Coronary artery (tissue), 2 donors: ENCODE measurements at regions not wholly inside any gene's neighbourhood (a gene's known extent, or its start where the extent isn't known, plus 50 kb on each side); places are given as distances from the start of the nearest gene placed in this dataset.

Experiments
- DNase-seq: peaks from one replicate; pipeline ENCODE4 v3.0.0-alpha.2; 2017; ENCODE audit warnings: low spot score
- H3K27ac ChIP-seq, 2 donors: fragments of 200-600 bp; sonication (generic); one replicate each; pipeline ENCODE4 v1.5.1; 2016 to 2019
- H3K4me3 ChIP-seq: fragments of 200-600 bp; sonication (generic); 2 replicates; pipeline ENCODE4 v1.5.1; 2016; ENCODE audit warnings: mild to moderate bottlenecking, moderate library complexity
- CTCF ChIP-seq: fragments of 200-600 bp; sonication (generic); IDR thresholded peaks from one replicate; pipeline ENCODE4 v1.5.1; 2019; ENCODE audit warnings: antibody characterized with exemption

DNA sequence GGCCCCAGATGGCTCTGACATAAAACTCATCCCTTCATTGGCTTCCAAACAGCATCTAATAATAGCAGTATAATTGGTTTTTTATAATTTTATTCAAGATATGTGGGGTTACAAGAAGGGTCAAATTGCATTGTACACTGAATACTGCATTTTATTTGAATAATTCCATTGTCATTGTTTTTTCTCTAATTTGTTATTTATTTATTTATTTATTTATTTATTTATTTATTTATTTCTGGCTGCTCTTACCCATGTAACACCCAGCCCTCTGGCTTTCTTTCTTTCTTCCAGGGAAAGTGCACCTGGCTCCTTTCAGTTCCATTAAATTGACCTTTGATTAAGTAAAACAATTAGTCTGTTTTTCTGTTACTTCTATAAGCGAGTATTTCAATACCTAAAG is 210.1 kb downstream of the CDH9 start:
- TF ChIP-seq CTCF = no peak

DNA sequence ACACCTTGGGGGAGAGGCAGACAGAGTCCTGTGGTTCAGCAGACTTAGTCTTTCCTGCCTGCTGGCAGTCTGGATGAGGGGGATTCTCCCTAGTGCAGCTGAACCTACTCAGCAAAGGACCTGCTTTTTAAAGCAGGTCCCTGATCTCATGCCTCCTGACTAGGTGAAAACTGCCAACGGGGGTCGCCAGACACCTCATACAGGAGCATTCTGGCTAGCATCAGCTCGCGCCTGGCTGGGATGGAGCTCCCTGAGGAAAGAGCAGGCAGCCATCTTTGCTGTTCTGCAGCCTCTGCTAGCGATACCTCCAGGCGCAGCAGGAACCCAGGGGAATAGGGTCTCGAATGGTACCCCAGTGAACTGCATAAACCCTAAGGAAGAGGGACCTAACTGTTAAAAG is 225.2 kb downstream of the CDH9 start:
- TF ChIP-seq CTCF = no peak
- no peak for DNase-seq
- H3K4me3 ChIP-seq = no peak overlapping the region
- H3K27ac ChIP-seq = no peak overlapping the region

More for the DNA sequence above, 210.1 kb downstream of the CDH9 start:
- Histone ChIP-seq H3K27ac (no peak overlapping the region), H3K4me3 (no peak overlapping the region)
- no peak for DNase-seq

- Histone ChIP-seq H3K27ac (no peak overlapping the region), H3K4me3 (no peak overlapping the region)
- no peak for TF ChIP-seq CTCF
- DNase-seq = no peak
Observed at GRCh38 chr5:26812714-26813113, 225.7 kb downstream of the CDH9 start.

GRCh38 chr5:26807231-26808199 is 230.9 kb downstream of the CDH9 start:
- Histone ChIP-seq H3K27ac (no peak overlapping the region), H3K4me3 (no peak overlapping the region)
- peak; percentile 65 for DNase-seq
- TF ChIP-seq CTCF = no peak

GRCh38 chr5:26805076-26805475 is 233.3 kb downstream of the CDH9 start:
- DNase-seq = no peak
- TF ChIP-seq CTCF = no peak
- Histone ChIP-seq H3K4me3 (no peak overlapping the region), H3K27ac (no peak overlapping the region)

- H3K27ac ChIP-seq = no peak overlapping the region
- DNase-seq = no peak
- TF ChIP-seq CTCF = no peak
- no peak overlapping the region for H3K4me3 ChIP-seq
Observed at GRCh38 chr5:26802944-26803343, 235.4 kb downstream of the CDH9 start.

DNA sequence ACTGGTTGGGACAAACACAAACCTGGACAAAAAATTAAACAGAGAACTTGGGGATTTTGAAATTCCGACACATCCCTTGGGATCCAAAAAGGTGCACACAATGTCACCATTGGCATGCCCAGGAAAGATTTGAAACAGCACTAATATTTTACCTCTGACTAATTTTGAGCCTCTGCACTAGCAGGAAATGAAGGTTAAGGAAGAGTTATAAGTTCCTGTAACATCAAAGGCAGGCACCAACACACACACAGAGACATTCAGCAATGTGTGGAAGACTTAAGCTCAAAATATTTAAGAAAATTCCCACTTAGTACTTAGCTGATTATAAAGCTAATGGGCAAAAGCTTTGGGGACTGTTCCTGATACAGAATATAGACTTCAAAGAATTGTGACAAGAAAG is 247.0 kb downstream of the CDH9 start:
- TF ChIP-seq CTCF = no peak
- Histone ChIP-seq H3K27ac (no peak overlapping the region), H3K4me3 (no peak overlapping the region)
- DNase-seq = no peak
